Stimulated activated CD4-positive, alpha-beta T cell treated with anti-CD3 and anti-CD28 coated beads, Interleukin-4, amount 100 ng/mL, for 1 hour (primary cell): ENCODE measurements at regions not wholly inside any gene's neighbourhood (a gene's known extent, or its start where the extent isn't known, plus 50 kb on each side); places are given as distances from the start of the nearest gene placed in this dataset.
"Not testable (repeated sequence)": the region's sequence is repeated elsewhere in the genome, so short reads cannot be mapped to it uniquely, and the experiment has no call there.

ENCODE experiments used
- DNase-seq: peaks from one replicate; pipeline ENCODE4 v3.0.0-alpha.2; 2020

DNA sequence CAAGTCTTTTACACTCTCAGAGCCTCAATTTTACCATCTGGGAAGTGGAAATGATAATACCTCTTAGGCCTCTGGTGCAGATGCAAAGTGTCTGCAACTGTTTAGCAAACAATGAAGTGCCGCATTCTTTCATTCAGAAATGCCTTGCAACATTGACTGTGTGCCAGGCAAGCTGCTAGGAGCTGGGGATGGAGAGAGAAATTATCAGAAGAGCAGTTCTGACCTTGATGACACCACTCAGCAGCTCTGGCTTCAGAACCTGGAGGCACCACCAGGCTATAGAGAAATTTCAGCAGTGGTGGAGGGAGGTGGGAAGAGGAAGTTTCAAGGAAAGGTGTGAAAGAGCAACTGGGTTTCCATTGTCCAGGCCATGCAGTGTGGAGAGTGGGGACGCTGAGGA is 78.1 kb upstream of the HABP2 start:
- DNase-seq = no peak

DNA sequence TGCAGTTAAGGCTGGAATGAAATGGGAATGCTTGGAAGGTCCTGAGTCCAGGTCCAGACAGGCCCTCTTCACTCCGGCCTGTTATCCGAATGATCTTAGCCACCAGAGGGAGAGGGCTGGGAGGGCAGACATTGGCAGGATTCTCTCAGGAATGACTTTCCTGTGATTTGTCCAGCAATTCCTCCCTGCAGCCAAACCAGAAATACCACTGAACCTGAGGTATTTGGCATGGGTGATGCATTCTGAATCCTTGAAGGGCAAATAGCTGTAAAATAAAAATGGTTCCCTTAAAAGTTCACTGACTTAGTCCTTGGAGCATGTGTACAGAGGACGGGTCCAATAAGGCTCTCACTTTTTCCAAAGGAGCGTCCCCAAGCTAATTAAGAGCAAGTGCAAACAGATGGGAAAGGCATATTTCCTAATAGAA is 77.5 kb upstream of the HABP2 start:
- no peak for DNase-seq

DNA sequence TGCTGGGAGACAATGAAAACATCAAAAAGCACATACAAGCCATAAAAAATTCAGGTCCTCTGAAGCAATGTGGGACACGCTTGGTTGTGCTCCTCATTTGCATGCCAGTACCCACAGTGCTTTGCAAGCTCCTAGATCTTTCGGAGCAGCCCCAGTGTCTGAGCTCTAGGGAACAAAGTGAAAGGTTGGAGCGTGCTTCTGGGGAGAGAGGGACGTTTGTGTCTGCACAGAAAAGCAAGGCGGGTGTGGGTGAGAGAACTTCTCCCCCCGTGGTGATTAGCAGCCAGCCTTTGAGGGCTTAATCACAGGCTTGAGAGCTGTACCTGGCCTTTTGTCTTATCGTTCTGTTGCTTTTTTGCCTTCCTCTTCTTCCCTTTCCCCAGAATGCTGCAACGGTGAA is 76.7 kb upstream of the HABP2 start:
- DNase-seq = no peak

DNA sequence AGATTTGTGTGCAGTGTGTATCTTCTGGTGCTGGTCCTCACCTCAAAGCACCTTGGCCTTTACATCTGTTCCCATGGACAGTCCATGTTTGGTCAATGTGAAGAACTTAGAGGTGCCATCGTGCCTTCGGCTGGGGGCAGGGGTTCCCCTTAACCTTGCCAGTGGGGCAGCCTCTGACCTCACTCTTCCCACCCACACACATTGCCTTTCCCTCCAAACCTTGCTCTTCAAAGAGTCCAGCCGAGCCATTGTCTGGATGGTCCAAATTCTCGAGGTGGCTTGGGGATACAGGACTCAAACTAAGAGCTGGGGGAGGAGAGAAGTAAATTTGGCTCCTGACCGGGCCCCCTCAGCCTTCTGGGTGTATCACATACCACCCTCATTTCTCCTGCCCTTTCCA is 76.2 kb upstream of the HABP2 start:
- no peak for DNase-seq

DNA sequence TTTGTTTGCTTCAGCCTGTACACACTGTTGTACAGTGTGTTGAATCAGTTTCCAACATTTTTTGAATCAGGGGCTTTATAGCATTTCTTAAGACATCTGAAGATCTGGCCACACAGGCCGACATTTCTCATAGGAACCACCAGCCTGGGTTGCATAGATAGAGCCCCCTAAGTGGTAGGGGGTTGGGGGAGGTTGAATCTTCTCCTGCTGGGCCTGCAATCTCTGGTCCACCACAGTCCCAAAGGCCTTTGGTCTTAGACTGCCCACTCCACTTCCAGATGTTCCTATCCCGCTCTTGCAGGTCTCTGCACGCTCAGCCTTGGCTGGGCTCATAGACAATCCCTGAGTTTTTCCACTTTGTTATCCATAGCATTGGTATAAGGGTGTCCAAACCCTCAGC is 75.4 kb upstream of the HABP2 start:
- no peak for DNase-seq

DNA sequence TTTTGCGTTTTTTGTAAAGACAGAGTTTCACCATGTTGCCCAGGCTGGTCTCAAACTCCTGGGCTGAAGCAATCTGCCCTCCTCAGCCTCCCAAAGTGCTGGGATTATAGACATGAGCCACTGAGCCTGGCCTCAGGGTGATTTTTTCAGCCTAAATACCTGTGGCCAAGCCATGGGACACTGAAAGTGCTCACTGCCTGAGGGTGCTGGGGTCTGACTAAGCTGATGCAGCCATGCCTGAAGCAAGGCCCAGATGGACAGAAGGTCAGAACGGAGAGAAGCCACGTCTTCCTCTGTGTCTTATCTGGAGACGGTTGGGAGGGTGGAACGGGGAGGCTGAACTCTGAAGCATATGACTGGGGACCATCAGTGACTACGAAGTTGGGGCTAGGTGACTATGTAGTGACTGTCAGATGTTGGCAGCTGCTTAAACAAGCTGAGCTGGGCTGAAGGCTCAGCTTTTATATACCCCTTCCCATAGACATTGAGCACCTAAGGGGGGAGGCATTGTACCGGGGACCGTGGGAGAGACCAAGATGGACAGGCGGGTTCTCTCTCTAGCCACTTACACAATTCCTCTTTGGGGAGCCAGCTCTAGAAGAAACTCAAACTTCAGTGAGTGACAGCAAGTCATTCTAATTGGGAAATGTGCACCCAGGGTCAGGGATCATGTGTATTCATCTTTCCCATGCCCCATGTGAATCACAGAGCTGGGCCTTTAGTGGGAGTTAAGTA is 73.3 kb upstream of the HABP2 start:
- DNase-seq = no peak

DNA sequence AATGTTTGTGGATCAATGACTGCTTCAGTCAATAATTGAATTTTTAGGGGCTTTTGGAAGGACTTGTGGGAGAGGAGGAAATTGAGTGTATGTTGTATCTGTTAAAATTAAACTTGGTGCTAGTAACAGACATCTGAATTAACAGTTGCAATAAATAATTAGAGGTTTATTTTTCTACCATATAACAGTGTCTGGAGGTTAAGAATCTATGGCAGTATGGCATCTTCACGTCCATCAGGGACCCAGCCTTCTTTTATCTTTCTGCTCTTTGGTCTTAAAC is 72.8 kb upstream of the HABP2 start:
- no peak for DNase-seq

DNA sequence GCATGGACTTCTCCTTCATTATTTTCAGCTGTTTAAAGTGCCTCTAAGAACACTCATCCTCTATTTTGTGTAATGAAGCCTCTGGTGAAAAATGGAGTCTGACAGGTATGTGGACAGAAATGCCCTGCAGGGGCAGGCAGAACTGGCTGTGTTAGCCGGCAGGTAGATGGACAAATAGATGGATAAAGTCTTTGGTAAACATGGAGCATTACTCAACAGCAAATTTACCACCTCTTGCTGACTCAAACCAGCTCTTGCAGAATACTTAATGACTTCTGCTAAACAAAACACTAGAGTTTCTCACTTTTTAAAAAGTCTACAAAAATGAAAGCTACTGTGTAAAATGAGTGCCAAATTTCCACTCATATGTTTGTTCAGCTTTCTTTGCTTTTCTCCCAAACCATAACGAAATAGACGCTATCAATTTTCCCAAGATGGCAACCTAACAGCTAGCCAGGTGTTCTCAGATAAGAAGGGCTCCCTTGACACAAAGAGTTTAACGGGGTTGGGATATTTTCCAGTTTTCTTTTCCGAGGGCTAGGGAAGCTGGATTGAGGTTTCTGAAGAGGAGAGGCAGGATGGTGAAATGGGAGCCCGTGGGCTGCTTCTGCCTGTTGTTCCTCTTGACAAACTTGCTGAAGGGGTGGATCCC is 71.9 kb upstream of the HABP2 start:
- no peak for DNase-seq

DNA sequence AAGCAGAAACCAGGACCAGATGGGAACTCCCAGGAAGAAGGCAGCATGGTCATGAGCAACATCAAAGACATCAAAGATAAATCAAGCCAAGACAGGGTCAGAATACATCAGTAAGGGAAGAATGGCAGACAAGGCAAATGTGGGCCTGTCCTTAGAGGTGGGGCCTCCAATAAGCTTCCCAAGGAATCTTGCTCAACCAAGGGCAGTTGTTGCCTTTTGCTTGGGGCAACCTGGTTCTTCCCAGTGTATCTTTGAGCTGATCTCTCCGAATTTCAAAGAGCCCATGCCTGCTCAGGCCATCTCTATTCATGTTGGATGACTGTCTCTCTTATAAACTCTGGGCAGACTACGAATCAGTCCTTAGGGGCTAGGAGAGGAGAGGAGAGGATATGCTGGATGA is 68.4 kb upstream of the HABP2 start:
- no peak for DNase-seq

DNA sequence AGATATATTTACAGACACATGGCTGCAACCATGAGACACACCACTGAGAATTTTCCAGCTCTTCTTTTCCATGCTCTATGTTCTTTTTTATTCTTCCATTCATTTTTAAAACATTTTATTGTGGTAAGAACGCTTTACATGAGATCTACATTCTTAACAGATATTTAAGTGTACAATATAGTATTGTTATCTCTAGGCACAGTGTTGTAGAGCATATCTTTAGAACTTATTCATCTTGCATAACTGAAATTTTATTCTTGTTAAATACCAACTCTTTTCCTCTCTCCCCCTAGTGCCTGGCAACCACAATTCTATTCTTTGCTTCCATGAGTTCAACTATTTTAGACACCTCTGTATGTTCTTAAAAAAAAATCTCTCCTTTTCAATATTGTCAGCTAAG is 67.1 kb upstream of the HABP2 start:
- DNase-seq = no peak

DNA sequence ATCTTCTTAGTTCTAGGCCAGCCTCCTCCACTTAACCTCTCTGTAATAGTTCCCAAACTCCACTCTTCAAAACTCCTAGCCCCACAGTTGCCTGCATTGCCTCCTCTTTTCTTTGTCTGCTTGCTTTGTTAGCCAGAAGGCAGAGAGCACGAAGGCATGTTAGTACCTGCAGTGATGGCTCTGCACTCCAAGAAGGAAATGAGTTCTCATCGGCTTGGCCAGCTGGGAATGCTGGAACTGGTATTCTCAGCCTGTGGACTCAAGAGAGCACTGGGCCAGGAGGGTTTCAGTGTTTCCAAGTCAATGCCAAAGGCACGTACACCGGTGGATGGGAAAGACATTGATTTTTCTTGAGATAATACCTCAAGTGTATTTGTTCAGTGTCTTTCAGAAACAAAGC is 66.3 kb upstream of the HABP2 start:
- DNase-seq = no peak

DNA sequence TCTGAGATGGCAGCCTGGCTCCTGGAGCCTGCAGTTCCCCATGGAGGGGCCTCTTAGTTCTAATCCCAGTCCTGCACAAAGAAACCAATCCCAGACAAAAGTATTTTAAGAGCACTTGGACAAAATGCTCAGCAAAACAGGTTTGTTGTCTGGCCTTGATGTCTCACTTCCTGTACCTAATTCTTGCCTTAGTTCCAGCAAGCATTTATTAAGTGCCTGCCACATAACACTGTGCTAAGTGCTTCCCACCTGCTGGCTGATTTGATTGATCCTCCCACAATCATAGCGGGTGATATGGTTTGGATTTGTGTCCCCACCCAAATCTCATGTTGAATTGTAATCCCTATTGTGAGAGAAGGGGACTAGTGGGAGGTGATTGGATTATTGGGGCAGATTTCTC is 65.7 kb upstream of the HABP2 start:
- DNase-seq = no peak

DNA sequence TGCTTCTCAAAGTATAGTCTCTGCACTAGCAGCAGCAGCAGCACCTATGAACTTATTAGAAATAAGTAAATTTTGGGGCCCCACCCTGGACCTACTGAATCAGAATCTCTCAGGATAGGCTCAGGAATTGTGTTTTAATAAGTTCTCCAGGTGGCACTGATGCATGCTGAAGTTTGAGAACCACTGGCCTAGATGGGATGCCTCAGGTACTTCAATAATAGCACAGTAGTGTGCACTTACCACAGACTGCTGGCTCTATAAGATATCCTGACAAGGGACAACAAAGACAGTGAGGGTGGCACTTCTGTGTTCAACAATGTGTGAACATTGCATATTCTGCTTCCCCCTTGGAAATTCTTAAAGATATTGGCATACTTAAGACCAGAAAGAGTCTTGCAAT is 64.7 kb upstream of the HABP2 start:
- no peak for DNase-seq

DNA sequence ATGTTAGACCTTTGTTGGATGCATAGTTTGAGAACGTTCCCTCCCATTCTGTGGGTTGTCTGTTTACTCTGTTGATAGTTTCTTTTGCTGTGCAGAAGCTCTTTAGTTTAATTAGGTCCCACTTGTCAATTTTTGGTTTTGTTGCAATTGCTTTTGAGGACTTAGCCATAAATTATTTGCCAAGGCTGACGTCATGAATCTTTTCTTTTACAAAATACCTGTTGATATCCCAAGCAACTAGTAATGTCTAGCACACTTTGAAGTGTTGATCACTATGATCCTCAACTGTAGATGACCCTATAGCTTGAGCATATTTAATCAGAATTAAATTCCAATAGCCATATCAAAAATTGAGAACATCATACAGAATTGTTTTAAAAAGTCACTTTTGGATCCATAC is 63.3 kb upstream of the HABP2 start:
- DNase-seq = not testable (repeated sequence)

DNA sequence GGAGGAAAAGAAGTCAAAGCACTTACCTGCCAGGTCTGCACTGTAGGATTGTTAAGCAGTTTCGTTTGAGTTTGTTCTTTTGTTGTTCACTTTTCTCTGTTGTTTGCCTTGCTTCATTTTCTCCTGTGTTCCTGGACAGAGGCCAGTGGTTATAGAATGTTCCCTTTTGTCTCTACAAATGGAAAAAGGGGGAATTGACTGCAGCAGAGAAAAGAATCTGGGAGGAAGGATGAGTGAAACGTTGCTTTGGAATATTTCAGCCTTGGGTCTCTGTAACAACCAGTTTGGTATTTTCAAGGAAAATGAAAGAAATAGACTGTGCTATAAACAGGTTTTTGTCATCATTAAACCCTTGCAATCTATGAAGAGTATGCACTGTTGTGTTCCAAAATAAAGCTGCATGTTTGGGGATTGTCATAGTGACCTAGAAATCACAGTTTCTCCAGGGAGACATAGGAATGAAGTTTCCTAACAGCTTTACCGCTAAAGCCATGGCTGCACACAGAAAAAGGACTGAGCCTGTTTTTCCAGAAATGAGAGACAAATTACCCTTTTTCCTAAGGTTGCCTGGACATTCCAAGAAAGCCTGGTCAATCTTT is 60.8 kb upstream of the HABP2 start:
- DNase-seq = no peak

DNA sequence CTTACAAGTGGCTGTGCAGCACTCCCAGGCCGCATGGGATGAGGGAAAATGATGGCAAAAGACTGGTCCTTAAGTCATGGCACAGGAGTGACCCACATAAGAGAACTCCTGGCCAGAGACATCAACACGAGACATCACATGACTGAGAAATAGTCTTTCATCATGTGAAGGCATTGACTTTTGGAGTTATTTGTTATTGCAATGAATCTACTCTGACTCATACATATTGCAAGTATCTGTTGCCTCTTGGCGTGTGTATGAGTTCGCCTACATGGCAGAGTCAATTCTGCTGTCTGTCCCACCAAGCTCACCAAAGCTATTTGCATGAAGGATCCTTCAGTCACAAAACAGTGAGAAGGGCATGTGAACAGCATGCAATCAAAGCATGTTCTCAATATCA is 59.7 kb upstream of the HABP2 start:
- DNase-seq = no peak

DNA sequence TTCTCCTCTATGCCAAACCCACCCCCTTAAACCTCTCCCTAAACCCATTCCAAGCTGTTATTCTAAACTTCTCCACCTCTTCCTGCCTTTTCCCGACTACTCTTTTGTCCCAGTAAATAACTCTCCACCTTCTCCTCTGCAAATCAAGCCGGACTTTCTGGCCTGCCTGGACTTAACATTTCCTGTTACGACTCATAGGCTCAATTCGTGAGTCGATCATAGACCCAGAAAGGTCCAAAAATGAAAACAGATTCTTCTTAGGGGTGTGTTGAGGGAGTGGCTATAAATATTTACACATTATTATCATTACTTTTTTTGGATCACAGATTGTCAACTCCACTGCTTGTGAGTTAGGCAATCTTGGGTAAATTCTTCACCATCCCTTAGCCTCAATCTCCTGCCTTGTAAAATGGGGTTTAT is 59.0 kb upstream of the HABP2 start:
- no peak for DNase-seq

DNA sequence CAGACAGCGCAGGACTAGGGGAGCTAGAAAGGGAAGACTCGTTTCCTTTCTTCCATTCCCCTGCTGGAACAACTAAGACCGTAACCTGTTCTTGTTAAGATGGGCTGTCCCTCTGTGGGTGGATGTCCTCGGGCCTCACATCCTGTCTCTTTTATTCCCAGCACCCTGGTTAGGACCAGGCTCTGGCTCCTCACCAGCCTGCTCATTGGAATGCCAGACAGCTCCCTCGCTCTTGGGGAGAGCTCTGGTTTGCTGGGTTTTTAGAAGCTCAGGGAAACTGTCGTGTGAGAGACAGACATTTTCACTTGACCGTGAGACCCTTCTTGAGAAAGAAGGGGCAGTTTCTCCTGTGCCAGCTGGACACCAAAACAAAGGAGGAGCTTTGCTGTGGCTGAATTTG is 58.1 kb upstream of the HABP2 start:
- DNase-seq = no peak

DNA sequence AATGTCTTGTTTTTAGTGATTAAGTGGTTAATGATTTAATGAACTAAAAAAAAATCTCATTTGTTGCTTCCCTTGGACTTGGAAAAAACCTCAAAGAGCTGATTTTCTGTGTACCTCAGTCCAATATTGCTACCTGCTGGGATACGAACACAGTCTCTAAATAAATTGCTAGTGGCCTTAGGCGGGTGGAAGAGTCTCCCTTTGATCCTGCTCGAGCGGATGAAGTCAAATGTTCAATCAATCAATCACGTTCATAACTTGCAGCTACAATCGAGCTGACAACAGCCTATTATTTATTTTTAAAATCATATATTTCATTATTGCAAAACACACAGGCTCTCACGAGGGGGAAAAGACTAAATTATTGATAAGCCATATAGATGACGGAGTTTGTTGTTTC is 57.3 kb upstream of the HABP2 start:
- DNase-seq = no peak

DNA sequence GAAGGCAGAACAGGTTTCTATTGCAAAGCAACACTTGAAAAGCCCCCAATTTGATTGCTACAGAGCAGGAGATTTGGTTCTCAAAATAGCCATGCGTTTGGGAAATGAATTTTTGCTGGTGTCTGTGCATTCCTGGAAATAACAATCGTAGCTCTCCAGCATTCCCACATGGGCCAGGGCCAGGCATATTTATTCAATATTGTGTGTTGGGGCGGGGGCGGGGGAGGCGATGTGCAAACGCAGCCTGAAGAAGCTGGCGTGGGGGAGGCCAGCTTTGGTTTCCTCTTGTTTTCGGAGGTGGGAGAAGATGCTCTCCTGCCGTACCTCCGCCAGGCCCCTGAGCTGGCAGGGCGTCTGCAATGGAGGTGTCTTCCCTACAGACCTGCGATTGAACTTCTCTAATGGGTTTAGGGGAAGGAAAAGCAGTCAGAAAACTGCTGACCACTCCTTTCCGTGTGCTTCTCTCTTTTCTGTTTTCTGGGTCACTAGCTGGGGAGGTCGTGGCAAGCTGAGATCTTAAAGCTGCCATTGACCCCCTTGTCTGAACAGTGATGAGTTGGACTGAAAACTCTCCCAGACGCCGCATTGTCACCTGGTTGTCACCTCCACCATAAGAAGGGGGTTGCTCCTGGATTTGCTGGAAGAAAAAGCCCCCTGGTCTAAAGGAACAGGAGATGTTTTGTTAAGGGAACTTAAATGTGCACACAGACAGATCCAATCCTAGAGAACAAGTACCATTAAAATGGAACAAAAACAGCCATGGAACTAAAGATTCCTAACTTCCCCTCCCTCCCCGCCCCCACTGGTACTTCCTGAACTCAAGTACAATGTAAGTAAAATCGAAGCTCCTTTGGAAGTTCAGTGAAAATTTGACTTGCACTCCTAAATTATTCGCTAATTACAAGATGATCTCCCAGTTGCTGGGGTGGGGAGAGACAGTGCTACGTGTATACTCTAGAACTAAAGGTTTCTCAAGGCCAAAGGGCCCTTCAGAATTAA is 56.4 kb upstream of the HABP2 start:
- no peak for DNase-seq

DNA sequence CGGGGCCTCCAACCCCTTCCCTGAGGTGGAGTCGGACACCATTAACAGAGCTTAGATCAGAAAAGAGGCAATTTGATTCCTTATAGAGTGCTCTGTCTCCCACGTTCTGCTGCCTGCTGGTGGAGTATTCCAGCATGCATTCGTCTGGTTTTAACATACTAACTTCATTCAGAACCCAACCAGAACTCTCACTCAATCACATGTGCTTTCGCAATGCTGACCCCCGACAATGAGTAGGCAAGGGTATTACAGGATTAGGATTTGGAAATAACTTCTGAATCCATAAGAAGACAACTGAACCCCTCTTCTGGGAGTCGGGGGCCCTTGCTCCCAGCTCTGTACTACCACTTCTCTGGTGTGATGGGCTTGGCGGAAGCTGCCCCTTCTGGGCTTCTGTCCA is 55.7 kb upstream of the HABP2 start:
- DNase-seq = no peak

DNA sequence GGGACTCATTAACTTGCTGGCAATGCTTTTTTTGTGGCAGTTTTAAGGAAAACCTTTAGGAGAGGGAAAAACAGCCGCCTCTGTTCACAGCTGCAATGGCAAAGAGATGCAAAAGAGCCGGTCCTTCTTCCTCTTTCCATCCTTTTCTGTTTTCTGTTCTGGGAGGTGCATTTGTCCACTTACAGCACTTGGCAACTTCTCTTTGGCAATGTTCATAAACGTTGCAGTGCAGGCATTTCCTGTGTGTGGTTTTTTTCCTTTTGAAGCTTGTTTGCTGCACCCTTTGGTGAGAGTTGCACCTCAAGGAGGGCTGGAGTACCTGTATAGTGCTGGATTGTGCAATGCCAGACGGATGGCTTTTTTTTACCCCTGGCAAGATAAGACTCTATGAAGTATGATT is 53.9 kb upstream of the HABP2 start:
- DNase-seq = no peak

DNA sequence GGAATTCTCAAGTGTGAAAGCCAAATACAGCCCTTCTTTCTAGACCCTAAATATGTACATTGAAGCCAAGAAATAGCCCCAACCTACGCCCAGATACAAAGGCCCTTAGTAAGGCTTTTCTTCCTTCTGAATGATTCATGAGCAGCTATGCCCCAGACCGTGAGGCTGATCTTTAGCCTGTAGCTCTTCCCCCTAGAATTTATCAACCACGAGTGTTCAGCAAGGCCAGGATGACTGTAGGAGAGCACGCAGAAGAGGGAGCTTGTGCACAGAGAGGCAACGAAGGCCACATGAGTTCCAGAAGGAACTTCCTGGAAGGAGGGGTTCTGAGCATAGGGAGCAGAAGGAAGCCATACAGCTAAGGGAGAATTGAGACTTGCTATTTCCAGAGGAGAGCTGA is 53.0 kb upstream of the HABP2 start:
- no peak for DNase-seq

DNA sequence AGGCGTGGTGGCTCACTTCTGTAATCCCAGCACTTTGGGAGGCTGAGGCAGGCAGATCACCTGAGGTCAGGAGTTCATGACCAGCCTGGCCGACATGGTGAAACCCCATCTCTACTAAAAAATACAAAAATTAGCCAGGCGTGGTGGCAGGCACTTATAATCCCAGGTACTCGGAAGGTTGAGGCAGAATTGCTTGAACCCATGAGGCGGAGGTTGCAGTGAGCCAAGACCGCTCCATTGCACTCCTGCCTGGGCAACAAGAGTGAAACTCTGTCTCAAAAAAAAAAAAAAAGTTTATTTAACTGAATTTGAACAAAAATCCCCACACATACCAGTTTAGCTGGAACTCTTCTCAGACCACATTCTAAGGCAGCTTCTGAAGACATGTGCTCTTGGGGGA is 51.8 kb upstream of the HABP2 start:
- DNase-seq = not testable (repeated sequence)
